HG03354 (cell line): ENCODE measurements at regions not wholly inside any gene's neighbourhood (a gene's known extent, or its start where the extent isn't known, plus 50 kb on each side); places are given as distances from the start of the nearest gene placed in this dataset.

Experiments used
- ATAC-seq: cut with Tn5 transposase; IDR thresholded peaks from one replicate; pipeline ENCODE4 v1.9.1; 2021; ENCODE audit warnings: mild to moderate bottlenecking; ENCODE audit not compliant: unreplicated experiment, poor library complexity, severe bottlenecking

GRCh38 chrX:149069899-149070298 is 435.2 kb downstream of the IDS start:
- ATAC-seq, result no peak

GRCh38 chrX:149060921-149061320 is 444.2 kb downstream of the IDS start:
- no peak for ATAC-seq
